ENCODE measurements at regions not wholly inside any gene's neighbourhood (a gene's known extent, or its start where the extent isn't known, plus 50 kb on each side); places are given as distances from the start of the nearest gene placed in this dataset.
"Not testable (repeated sequence)": the region's sequence is repeated elsewhere in the genome, so short reads cannot be mapped to it uniquely, and the experiment has no call there.

DNA sequence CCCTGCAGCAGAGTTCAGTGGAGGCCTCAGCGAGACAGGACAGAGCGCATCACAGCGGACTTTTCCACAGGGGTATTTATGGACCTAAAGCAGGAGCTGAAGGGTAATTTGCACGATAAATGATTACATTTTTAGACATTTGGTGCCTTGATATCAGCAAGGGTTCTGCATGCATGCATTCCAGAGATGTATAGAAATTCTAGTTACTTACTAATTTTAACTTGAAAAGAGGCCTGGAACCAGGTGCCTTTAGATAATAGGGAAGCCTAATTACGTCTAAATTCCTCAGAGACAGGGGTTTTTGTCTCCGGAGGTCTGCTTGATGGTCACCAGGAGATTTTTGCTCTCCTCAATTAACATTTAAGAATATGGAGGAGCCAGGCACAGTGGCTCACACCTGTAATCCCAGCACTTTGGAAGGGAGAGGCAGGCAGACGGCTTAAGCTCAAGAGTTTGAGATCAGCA is 79.8 kb upstream of the MFGE8 start:
- POLR2A ChIA-PET: no interaction called here
- TF ChIP-seq, protein P1, sequence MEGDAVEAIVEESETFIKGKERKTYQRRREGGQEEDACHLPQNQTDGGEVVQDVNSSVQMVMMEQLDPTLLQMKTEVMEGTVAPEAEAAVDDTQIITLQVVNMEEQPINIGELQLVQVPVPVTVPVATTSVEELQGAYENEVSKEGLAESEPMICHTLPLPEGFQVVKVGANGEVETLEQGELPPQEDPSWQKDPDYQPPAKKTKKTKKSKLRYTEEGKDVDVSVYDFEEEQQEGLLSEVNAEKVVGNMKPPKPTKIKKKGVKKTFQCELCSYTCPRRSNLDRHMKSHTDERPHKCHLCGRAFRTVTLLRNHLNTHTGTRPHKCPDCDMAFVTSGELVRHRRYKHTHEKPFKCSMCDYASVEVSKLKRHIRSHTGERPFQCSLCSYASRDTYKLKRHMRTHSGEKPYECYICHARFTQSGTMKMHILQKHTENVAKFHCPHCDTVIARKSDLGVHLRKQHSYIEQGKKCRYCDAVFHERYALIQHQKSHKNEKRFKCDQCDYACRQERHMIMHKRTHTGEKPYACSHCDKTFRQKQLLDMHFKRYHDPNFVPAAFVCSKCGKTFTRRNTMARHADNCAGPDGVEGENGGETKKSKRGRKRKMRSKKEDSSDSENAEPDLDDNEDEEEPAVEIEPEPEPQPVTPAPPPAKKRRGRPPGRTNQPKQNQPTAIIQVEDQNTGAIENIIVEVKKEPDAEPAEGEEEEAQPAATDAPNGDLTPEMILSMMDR (IDR thresholded peaks at IDR 0.05; ENCODE audit: control extremely low read depth, extremely low read depth, low read depth, missing control alignments): no peak
- CTCF ChIA-PET: interaction anchor here (1.8 kb wide), 1 partner anchor 87 kb away, joined by 5 read pairs; no protein-coding TSS in a partner anchor
- DNase-seq (ENCODE audit: extremely low spot score): no peak

- TF ChIP-seq, protein P1 (IDR thresholded peaks at IDR 0.05; ENCODE audit: control extremely low read depth, extremely low read depth, low read depth, missing control alignments): no peak
- DNase-seq (ENCODE audit: extremely low spot score): no peak
- CTCF ChIA-PET: interaction anchor here (1.1 to 1.8 kb wide), 5 partner anchors 16 to 89 kb away, joined by 3 to 5 read pairs (median 4); no protein-coding TSS in a partner anchor
- POLR2A ChIA-PET: no interaction called here
These were observed 80.5 kb upstream of the MFGE8 start for GRCh38 chr15:88993662-88994061.

- TF ChIP-seq, protein P1 (IDR thresholded peaks at IDR 0.05; ENCODE audit: control extremely low read depth, extremely low read depth, low read depth, missing control alignments): no peak
- ChIA-PET CTCF (interaction anchor here (1.1 to 1.8 kb wide), 5 partner anchors 16 to 90 kb away, joined by 3 to 5 read pairs (median 4); no protein-coding TSS in a partner anchor), POLR2A (no interaction called here)
- no peak for DNase-seq (ENCODE audit: extremely low spot score)
These were observed 81.1 kb upstream of the MFGE8 start for GRCh38 chr15:88994286-88994685.

GRCh38 chr15:88995449-88995848 is 82.3 kb upstream of the MFGE8 start:
- TF ChIP-seq, protein P1 (IDR thresholded peaks at IDR 0.05; ENCODE audit: control extremely low read depth, extremely low read depth, low read depth, missing control alignments): no peak
- DNase-seq (ENCODE audit: extremely low spot score): no peak
- CTCF ChIA-PET: no interaction called here
- POLR2A ChIA-PET: no interaction called here

DNA sequence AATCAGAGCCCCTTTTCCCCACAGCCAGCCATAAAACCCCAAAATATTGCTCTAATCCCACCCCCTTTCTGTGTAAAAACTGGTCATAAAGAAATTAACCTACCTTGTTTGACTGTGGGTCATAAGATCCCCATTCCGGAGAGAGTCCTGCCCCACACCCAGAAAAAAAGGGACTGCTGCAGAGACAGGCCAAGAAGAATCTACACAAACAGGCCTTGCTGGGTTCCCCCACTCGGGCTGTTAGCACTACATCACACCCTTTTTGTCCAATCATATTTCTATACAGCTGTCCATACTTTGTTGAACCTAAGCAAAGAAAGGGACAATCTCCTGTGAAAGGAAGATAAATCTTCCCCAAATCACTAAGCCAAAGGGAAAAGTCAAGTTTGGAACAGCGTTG is 84.4 kb upstream of the MFGE8 start:
- ChIA-PET POLR2A (no interaction called here), CTCF (interaction anchor here (1.2 kb wide), 1 partner anchor 93 kb away, joined by 3 read pairs; no protein-coding TSS in a partner anchor)
- DNase-seq (ENCODE audit: extremely low spot score): no peak
- TF ChIP-seq, protein P1 (IDR thresholded peaks at IDR 0.05; ENCODE audit: control extremely low read depth, extremely low read depth, low read depth, missing control alignments): no peak

DNA sequence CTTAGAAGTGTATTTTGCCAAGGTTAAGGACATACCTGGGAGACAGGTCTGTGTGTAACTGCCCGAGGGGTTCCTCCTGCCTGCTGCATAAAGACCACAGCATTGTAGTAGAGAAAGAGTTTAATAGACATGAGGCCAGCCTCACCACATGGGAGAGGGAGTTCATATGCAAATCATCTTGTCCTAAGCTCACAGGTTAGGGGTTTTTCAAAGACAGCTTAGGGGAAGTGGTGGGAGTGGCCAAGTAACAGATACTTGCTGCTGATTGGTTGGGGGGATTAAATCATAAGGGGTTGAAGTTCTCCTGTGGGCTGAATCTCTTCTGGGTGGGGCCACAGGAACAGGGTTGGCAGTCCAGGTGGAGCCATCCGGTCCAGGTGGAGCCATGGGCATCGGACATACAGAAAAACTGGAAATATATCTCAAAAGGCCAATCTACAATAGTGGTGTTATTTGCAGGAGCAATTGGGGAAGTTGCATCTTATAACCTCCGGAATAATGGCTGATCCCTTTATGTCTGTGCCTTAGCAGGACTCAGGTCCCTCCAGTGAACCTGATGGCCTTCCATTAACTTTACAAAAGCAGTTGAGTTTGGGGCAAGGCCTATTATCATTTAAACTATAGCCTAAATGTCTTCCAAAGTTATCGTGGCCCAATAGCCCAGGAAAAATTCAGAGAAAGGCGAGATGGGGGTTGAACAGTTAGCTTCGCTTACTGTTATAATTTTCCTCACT is 86.0 kb upstream of the MFGE8 start:
- TF ChIP-seq, protein P1 (IDR thresholded peaks at IDR 0.05; ENCODE audit: control extremely low read depth, extremely low read depth, low read depth, missing control alignments): no peak
- CTCF ChIA-PET: interaction anchor here (0.9 kb wide), 1 partner anchor 177 kb away, joined by 3 read pairs; no protein-coding TSS in a partner anchor
- POLR2A ChIA-PET: no interaction called here
- no peak for DNase-seq (ENCODE audit: extremely low spot score)

- CTCF ChIA-PET: interaction anchor here (1.2 to 3.1 kb wide), 4 partner anchors 20 to 377 kb away, joined by 3 to 9 read pairs (median 6); no protein-coding TSS in a partner anchor
- POLR2A ChIA-PET: not testable (repeated sequence)
These were observed 86.5 kb upstream of the ABHD2 start for GRCh38 chr15:89001708-89002275.

More at GRCh38 chr15:89001708-89002275, 86.5 kb upstream of the ABHD2 start:
- DNase-seq (ENCODE audit: extremely low spot score): not testable (repeated sequence)
